NCI-H1417 (cell line): ENCODE measurements at regions not wholly inside any gene's neighbourhood (a gene's known extent, or its start where the extent isn't known, plus 50 kb on each side); places are given as distances from the start of the nearest gene placed in this dataset.
"Not testable (repeated sequence)": the region's sequence is repeated elsewhere in the genome, so short reads cannot be mapped to it uniquely, and the experiment has no call there.

ENCODE experiments used
- DNase-seq, 3 experiments: peaks; one replicate each; lab custom pipeline; 2025; lab: John Stamatoyannopoulos, UW

GRCh38 chr7:34487391-34488115 is 170.5 kb upstream of the NPSR1 start:
- DNase-seq: no peak

- DNase-seq: no peak
Observed at GRCh38 chr7:34488766-34489165, 169.3 kb upstream of the NPSR1 start.

- no peak for DNase-seq
Observed at GRCh38 chr7:34491899-34492298, 166.1 kb upstream of the NPSR1 start.

DNA sequence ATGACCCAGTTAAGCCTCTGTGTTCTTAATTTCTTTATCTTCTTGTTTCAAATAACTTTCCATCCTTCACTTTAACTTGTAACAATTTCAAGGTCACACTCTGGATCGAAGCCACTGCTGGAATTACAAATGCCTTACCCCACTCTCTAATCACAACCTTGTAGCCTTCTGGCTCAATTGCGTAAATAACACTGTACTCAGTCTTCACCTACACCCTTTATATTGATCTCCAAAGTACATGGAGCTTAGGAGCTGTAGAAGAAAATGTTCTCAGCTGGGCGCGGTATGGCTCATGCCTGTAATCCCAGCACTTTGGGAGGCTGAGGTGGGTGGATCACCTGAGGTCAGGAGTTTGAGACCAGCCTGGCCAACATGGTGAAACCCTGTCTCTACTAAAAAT is 164.3 kb upstream of the NPSR1 start:
- no peak for DNase-seq

- no peak for DNase-seq
Observed at GRCh38 chr7:34497153-34497777, 160.8 kb upstream of the NPSR1 start.

- peak in 1 of 3 experiments; percentile 28 for DNase-seq
Observed at GRCh38 chr7:34501156-34501555, 156.9 kb upstream of the NPSR1 start.

- no peak for DNase-seq
Observed at GRCh38 chr7:34507191-34507590, 150.8 kb upstream of the NPSR1 start.

GRCh38 chr7:34523226-34523918 is 134.6 kb upstream of the NPSR1 start:
- DNase-seq: no peak

GRCh38 chr7:34530259-34530658 is 127.8 kb upstream of the NPSR1 start:
- no peak for DNase-seq

DNA sequence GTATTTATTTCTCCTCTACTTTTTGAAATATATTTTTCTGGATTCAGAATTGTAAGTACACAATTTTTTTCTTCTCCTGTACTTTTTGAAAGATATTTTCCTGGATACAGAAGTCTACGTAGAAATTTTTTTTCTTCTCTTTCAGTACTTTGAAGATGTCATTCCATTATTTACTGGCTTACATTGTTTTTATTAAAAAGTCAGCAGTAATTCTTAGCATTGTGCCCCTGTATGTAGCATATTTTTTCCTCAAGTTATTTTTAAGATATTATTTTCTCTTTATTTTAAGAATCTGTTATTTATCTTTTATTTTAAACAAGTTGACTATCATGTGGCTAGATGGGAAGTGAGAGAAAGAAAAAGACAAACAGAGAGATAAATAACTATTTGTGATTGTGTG is 119.0 kb upstream of the NPSR1 start:
- DNase-seq: no peak

GRCh38 chr7:34544621-34545020 is 113.4 kb upstream of the NPSR1 start:
- no peak for DNase-seq

- DNase-seq: no peak
Observed at GRCh38 chr7:34550996-34551395, 107.0 kb upstream of the NPSR1 start.

GRCh38 chr7:34552502-34552901 is 105.5 kb upstream of the NPSR1 start:
- DNase-seq: no peak

DNA sequence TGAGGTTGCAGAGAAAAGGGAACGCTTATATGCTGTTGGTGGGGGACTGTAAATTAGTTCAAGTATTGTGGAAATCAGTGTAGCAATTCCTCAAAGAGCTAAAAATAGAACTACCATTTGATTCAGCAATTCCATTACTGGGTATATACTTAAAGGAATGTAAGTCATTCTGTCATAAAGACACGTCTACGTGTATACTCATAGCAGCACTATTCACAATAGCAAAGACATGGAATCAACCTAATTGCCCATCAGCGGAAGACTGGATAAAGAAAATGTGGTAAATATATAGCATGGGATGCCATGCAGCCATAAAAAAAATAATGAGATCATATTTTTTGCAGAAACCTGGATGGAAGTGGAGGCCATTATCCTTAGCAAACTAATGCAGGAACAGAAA is 100.0 kb upstream of the NPSR1 start:
- DNase-seq: no peak

DNA sequence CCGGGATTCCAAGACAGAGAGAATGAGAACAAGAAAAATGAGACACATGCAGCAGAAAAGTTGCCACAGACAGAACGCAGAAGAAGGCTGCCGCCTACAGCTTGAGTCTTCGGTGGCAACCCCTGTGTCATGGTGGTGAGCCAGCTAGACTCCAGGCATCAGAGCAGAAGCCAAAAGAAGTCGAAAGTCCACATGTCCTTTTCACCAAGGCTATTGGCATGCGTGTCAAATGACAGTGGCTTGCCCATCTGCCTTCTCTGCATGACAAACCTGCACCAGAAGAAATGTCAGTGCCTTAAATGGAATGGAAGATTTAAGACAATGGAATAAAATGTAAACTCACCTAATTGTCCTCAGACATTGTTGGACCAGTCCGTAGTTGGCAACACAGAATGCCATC is 93.9 kb upstream of the NPSR1 start:
- no peak for DNase-seq

- DNase-seq: no peak
Observed at GRCh38 chr7:34567906-34568305, 90.1 kb upstream of the NPSR1 start.

- no peak for DNase-seq
Observed at GRCh38 chr7:34569975-34570699, 87.9 kb upstream of the NPSR1 start.

DNA sequence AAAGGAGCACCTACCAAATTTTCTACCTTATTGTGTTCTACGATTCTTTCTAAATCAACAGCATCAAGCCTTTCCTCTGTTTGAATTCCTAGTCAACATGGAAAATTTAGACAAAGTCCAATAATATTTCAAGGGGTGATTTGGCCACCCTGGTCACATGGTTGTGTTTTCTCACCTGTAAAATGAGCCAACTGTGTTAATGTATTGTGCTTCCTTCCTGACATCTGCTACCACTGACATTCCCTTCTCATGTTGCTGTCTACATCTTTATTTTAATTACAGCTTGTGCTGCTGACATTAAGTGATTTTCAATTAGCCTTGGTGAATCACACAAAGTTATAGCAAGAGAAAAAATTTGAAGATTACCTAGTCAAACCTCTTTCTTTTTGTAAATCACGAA is 83.0 kb upstream of the NPSR1 start:
- DNase-seq: peak in 2 of 3 experiments; percentile 56 to 81

DNA sequence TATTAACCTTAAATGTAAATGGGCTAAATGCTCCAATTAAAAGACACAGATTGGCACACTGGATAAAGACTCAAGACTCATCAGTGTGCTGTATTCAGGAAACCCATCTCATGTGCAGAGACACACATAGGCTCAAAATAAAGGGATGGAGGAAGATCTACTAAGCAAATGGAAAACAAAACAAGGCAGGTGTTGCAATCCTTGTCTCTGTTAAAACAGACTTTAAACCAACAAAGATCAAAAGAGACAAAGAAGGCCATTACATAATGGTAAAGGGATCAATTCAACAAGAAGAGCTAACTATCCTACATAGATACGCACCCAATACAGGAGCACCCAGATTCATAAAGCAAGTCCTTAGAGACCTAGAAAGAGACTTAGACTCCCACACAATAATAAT is 80.1 kb upstream of the NPSR1 start:
- DNase-seq: not testable (repeated sequence)

DNA sequence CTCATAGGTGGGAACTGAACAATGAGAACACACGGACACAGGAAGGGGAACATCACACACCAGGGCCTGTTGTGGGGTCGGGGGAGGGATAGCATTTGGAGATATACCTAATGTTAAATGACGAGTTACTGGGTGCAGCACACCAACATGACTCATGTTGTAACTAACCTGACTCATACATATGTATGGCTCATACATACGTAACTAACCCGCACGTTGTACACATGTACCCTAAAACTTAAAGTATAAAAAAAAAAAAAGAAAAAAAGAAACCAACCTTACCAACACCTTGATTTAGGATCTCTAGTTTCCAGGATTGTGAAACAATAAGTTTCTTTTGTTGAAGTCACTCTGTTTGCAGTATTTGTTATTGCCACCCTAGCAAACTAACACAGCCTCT is 76.3 kb upstream of the NPSR1 start:
- not testable (repeated sequence) for DNase-seq

DNA sequence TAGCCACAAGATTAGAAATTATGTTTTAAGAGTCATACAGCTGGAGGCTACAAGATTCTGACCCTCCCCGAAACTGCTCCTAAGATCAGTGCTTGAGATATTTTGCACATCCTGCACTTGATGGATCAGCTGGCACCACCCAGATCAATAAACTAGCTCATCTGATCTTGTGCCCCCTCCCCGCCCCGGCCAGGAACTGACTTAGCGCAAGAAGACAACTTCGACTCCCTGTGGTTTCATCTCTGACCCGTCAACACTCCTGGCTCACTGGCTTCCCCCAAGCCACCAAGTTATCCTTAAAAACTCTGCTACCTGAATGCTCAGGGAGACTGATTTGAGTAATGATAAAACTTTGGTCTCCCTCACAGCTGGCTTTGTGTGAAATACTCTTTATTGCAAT is 73.5 kb upstream of the NPSR1 start:
- no peak for DNase-seq

- DNase-seq: peak in 2 of 3 experiments; percentile 18 to 57
Observed at GRCh38 chr7:34596887-34597286, 61.1 kb upstream of the NPSR1 start.
